GM21423 (cell line): ENCODE measurements at regions not wholly inside any gene's neighbourhood (a gene's known extent, or its start where the extent isn't known, plus 50 kb on each side); places are given as distances from the start of the nearest gene placed in this dataset.

Experiments
- ATAC-seq: cut with Tn5 transposase; IDR thresholded peaks from one replicate; pipeline ENCODE4 v1.9.1; 2021; ENCODE audit warnings: mild to moderate bottlenecking, moderate library complexity; ENCODE audit not compliant: unreplicated experiment

GRCh38 chr14:22422238-22422637 lies 166.8 kb downstream of the DAD1 start:
- no peak for ATAC-seq

- no peak for ATAC-seq
Measured at GRCh38 chr14:22420598-22421186, 168.3 kb downstream of the DAD1 start.

- ATAC-seq, result no peak
Measured at GRCh38 chr14:22419620-22420019, 169.4 kb downstream of the DAD1 start.

GRCh38 chr14:22418631-22419030 lies 170.4 kb downstream of the DAD1 start:
- ATAC-seq, result peak; percentile 64

- ATAC-seq, result no peak
Measured at GRCh38 chr14:22417914-22418313, 171.1 kb downstream of the DAD1 start.

GRCh38 chr14:22416193-22416592 lies 172.8 kb downstream of the DAD1 start:
- ATAC-seq, result no peak

GRCh38 chr14:22415605-22415959 lies 173.4 kb downstream of the DAD1 start:
- no peak for ATAC-seq

- no peak for ATAC-seq
Measured at GRCh38 chr14:22414876-22415604, 174.0 kb downstream of the DAD1 start.

GRCh38 chr14:22412926-22413411 lies 176.1 kb downstream of the DAD1 start:
- no peak for ATAC-seq

- no peak for ATAC-seq
Measured at GRCh38 chr14:22411398-22412055, 177.5 kb downstream of the DAD1 start.

- no peak for ATAC-seq
Measured at GRCh38 chr14:22410497-22410896, 178.5 kb downstream of the DAD1 start.

GRCh38 chr14:22409006-22409405 lies 180.0 kb downstream of the DAD1 start:
- ATAC-seq, result no peak

- no peak for ATAC-seq
Measured at GRCh38 chr14:22408547-22408946, 180.5 kb downstream of the DAD1 start.

- no peak for ATAC-seq
Measured at GRCh38 chr14:22407033-22407432, 182.0 kb downstream of the DAD1 start.

GRCh38 chr14:22405201-22405600 lies 183.8 kb downstream of the DAD1 start:
- no peak for ATAC-seq

- ATAC-seq, result no peak
Measured at GRCh38 chr14:22403296-22403695, 185.7 kb downstream of the DAD1 start.

GRCh38 chr14:22400655-22401259 lies 188.3 kb downstream of the DAD1 start:
- no peak for ATAC-seq

GRCh38 chr14:22399776-22400175 lies 189.2 kb downstream of the DAD1 start:
- ATAC-seq, result no peak

GRCh38 chr14:22397221-22397737 lies 191.7 kb downstream of the DAD1 start:
- no peak for ATAC-seq

GRCh38 chr14:22395803-22396202 lies 193.2 kb downstream of the DAD1 start:
- ATAC-seq, result no peak

GRCh38 chr14:22394616-22395015 lies 194.4 kb downstream of the DAD1 start:
- ATAC-seq, result no peak
